Endothelial cell of umbilical vein (primary cell): ENCODE measurements at regions not wholly inside any gene's neighbourhood (a gene's known extent, or its start where the extent isn't known, plus 50 kb on each side); places are given as distances from the start of the nearest gene placed in this dataset.

Source experiments
- BruUV-seq: library from RNA; stranded (reverse); fragments of 400-500 nt; replicated peaks from 2 replicates; lab custom pipeline; 2021; lab: Mats Ljungman, UMichigan
- CTCF ChIA-PET: fragments of 300-600, 350-600 bp; sonication (Branson Sonifier 250); formaldehyde crosslinking; loops from one replicate; lab custom pipeline; 2021; ENCODE audit warnings: antibody characterized with exemption, inconsistent platforms; lab: Charles Lee
- POLR2A ChIA-PET: fragments of 300-600, 350-600 bp; sonication (Branson Sonifier 250); formaldehyde crosslinking; loops from one replicate; lab custom pipeline; 2021; ENCODE audit warnings: antibody characterized with exemption, inconsistent platforms; lab: Charles Lee
- DNase-seq: peaks from one replicate; pipeline ENCODE4 v3.0.0-alpha.2; 2011; ENCODE audit warnings: low read depth, low spot score
- FAIRE-seq: peaks from 2 replicates; lab custom pipeline; 2011; peaks lifted over from hg19 to GRCh38; lab: Jason Lieb, UNC
- H2AFZ ChIP-seq: 2 replicates; pipeline ENCODE4 v1.6.0; 2012; ENCODE audit warnings: low read depth, low read length, control low read depth, inconsistent platforms
- H3K27ac ChIP-seq: 2 replicates; pipeline ENCODE4 v1.5.1; 2011; ENCODE audit warnings: low read depth, mild to moderate bottlenecking, control low read depth, low read length, moderate library complexity; ENCODE audit not compliant: insufficient read depth
- H3K27me3 ChIP-seq, 2 experiments: 2 replicates each; pipeline versions ENCODE4 v1.6.0 to v1.6.1; 2011; ENCODE audit warnings: low read length in 2 of 2, mixed read lengths in 1 of 2; ENCODE audit not compliant: control insufficient read depth in 2 of 2, insufficient read depth in 2 of 2
- H3K36me3 ChIP-seq, 2 experiments: 2 replicates in 1 of 2; 3 replicates in 1 of 2; pipeline ENCODE4 v1.5.1; 2011; ENCODE audit warnings: low read length in 2 of 2, mild to moderate bottlenecking in 1 of 2, moderate library complexity in 1 of 2; ENCODE audit not compliant: control insufficient read depth in 2 of 2, insufficient read depth in 2 of 2; ENCODE audit errors: extremely low read depth in 1 of 2
- H3K4me1 ChIP-seq: 3 replicates; pipeline ENCODE4 v1.5.1; 2011; ENCODE audit warnings: mild to moderate bottlenecking, low read length; ENCODE audit not compliant: control insufficient read depth, insufficient read depth; ENCODE audit errors: extremely low read depth
- H3K4me2 ChIP-seq: 2 replicates; pipeline ENCODE4 v1.6.1; 2011; ENCODE audit warnings: low read length, control low read depth, mixed read lengths; ENCODE audit not compliant: insufficient read depth
- H3K4me3 ChIP-seq, 3 experiments: fragments of 200-600 bp in 1 of 3; sonication (generic), shearing (Covaris generic) in 1 of 3; replicated peaks in 1 of 3; 2 replicates each; pipeline ENCODE4 v1.5.1; 2011 to 2016; ENCODE audit warnings: control low read depth in 3 of 3, low read length in 3 of 3, mild to moderate bottlenecking in 2 of 3, inconsistent platforms in 1 of 3, low read depth in 1 of 3, moderate library complexity in 1 of 3; ENCODE audit not compliant: insufficient read depth in 1 of 3
- H3K79me2 ChIP-seq: 2 replicates; pipeline ENCODE4 v1.6.0; 2012; ENCODE audit warnings: low read length, inconsistent platforms; ENCODE audit not compliant: control insufficient read depth, insufficient read depth
- H3K9ac ChIP-seq: replicated peaks from 2 replicates; pipeline ENCODE3; 2011; ENCODE audit warnings: low read length, control low read depth; ENCODE audit not compliant: insufficient read depth; ENCODE audit errors: extremely low read depth
- H3K9me1 ChIP-seq: replicated peaks from 3 replicates; pipeline ENCODE4 v1.6.0; 2011; ENCODE audit warnings: mild to moderate bottlenecking, low read length; ENCODE audit not compliant: control insufficient read depth, insufficient read depth; ENCODE audit errors: extremely low read depth
- H3K9me3 ChIP-seq: replicated peaks from 2 replicates; pipeline ENCODE4 v1.5.1; 2012; ENCODE audit warnings: low read length, inconsistent platforms; ENCODE audit not compliant: control insufficient read depth, insufficient read depth
- H4K20me1 ChIP-seq: replicated peaks from 2 replicates; pipeline ENCODE3; 2011; ENCODE audit warnings: mild to moderate bottlenecking, low read length; ENCODE audit not compliant: control insufficient read depth, insufficient read depth; ENCODE audit errors: extremely low read depth
- CTCF ChIP-seq, 2 donors: IDR thresholded peaks; 1 replicate in 1 of 2; 2 replicates in 1 of 2; pipeline ENCODE4 v1.5.1; 2011; ENCODE audit warnings: low read length in 2 of 2, mild to moderate bottlenecking in 2 of 2, moderate library complexity in 2 of 2, control low read depth in 1 of 2, inconsistent platforms in 1 of 2, low read depth in 1 of 2; ENCODE audit not compliant: insufficient read depth in 1 of 2; ENCODE audit errors: extremely low read depth in 1 of 2
- EZH2 ChIP-seq: IDR thresholded peaks from 2 replicates; pipeline ENCODE4 v1.6.1; 2012; ENCODE audit warnings: borderline replicate concordance, low read depth, mild to moderate bottlenecking, moderate library complexity, low read length, inconsistent platforms; ENCODE audit not compliant: severe bottlenecking
- FOS ChIP-seq: IDR thresholded peaks from 2 replicates; pipeline ENCODE4 v1.6.1; 2011; ENCODE audit warnings: mild to moderate bottlenecking, low read length, moderate library complexity, borderline replicate concordance; ENCODE audit not compliant: insufficient read depth
- MAX ChIP-seq: IDR thresholded peaks from 2 replicates; pipeline ENCODE4 v1.6.1; 2011; ENCODE audit not compliant: insufficient read depth, insufficient read length
- POLR2A ChIP-seq: IDR thresholded peaks from 2 replicates; pipeline ENCODE4 v1.6.1; 2012; ENCODE audit warnings: low read depth, mild to moderate bottlenecking, control low read depth, low read length
- POLR2AphosphoS5 ChIP-seq: IDR thresholded peaks from 2 replicates; pipeline ENCODE4 v1.6.1; 2012; ENCODE audit warnings: low read depth, mild to moderate bottlenecking, control low read depth, low read length, moderate library complexity; ENCODE audit not compliant: insufficient read depth
- dilution Hi-C: fragments of 300-500 bp; cut with MboI; formaldehyde crosslinking; loops from one replicate; pipeline ENCODE4 v1.15.0; 2019; ENCODE audit warnings: low sequenced_read_pairs; ENCODE audit not compliant: extremely low pct_ligation_motif_present
- intact Hi-C: fragments of 100-400 bp; cut with micrococcal nuclease; formaldehyde crosslinking; loops from one replicate; pipeline ENCODE4 v1.10.0; 2022

GRCh38 chr16:54576785-54577184 lies 290.2 kb upstream of the IRX3 start:
- no peaks in the 10 kb centered on the region for H3K4me1 ChIP-seq
- intact Hi-C loops: no loop called here
- ChIA-PET CTCF (no interaction called here), POLR2A (no interaction called here)
- no peaks in the 10 kb centered on the region for H3K27me3 ChIP-seq
- no peak overlapping the region for H3K9ac ChIP-seq
- H2AFZ ChIP-seq: no peak overlapping the region
- DNase-seq: no peak
- BruUV-seq: no TSS peak
- no peak overlapping the region for H3K4me2 ChIP-seq
- no peak overlapping the region for H3K27ac ChIP-seq
- no peak for TF ChIP-seq FOS
- TF ChIP-seq POLR2AphosphoS5: no peak
- TF ChIP-seq POLR2A: no peak
- TF ChIP-seq EZH2: no peak
- no peak for TF ChIP-seq MAX
- TF ChIP-seq CTCF (IDR thresholded peaks at IDR 0.05; ENCODE audit: extremely low read depth in 1 of 2, insufficient read depth in 1 of 2, low read depth in 1 of 2, low read length in 2 of 2): no peak
- H3K9me1 ChIP-seq: no peaks in the 10 kb centered on the region
- no peak overlapping the region for H3K4me3 ChIP-seq
- no peaks in the 10 kb centered on the region for H4K20me1 ChIP-seq
- no peaks in the 10 kb centered on the region for H3K9me3 ChIP-seq
- FAIRE-seq: no peak
- dilution Hi-C loops: no loop called here
- no peaks in the 10 kb centered on the region for H3K79me2 ChIP-seq
- H3K36me3 ChIP-seq: no peaks in the 10 kb centered on the region
